HepG2 (cell line): ENCODE measurements at regions not wholly inside any gene's neighbourhood (a gene's known extent, or its start where the extent isn't known, plus 50 kb on each side); places are given as distances from the start of the nearest gene placed in this dataset.
A peak's percentile ranks its signal among the peaks of the same experiment; 100 is the strongest.
"Not testable (repeated sequence)": the region's sequence is repeated elsewhere in the genome, so short reads cannot be mapped to it uniquely, and the experiment has no call there.

Experiments
- ATAC-seq: fragments of 200-7000 bp; cut with Tn5 transposase; 3 replicates; pipeline ENCODE4 v1.9.1; 2020; ENCODE audit warnings: mild to moderate bottlenecking, moderate library complexity
- BruUV-seq: library from RNA; stranded (reverse); fragments of 400-500 nt; replicated peaks from 2 replicates; lab custom pipeline; 2021; lab: Mats Ljungman, UMichigan
- CTCF ChIA-PET: fragments of 300-600 bp; formaldehyde crosslinking; extraction: SDS; loops from one replicate; lab custom pipeline; 2021; ENCODE audit warnings: low total read pairs, inconsistent platforms, low intra/inter-chr PET ratio; lab: Yijun Ruan, JAX
- POLR2A ChIA-PET: fragments of 350-600 bp; sonication (Branson Sonifier 250); formaldehyde crosslinking; loops from one replicate; lab custom pipeline; 2020; ENCODE audit warnings: antibody characterized with exemption, inconsistent platforms; lab: Yijun Ruan, JAX
- DNase-seq: peaks from one replicate; pipeline ENCODE4 v3.0.0-alpha.2; 2015; ENCODE audit warnings: low spot score
- FAIRE-seq: peaks from 3 replicates; lab custom pipeline; 2011; peaks lifted over from hg19 to GRCh38; lab: Jason Lieb, UNC
- H2AFZ ChIP-seq: one replicate; pipeline ENCODE4 v1.6.1; 2011; ENCODE audit warnings: low read length, inconsistent platforms
- H3K27ac ChIP-seq: fragments of 300-600 bp; 3 replicates; pipeline ENCODE4 v1.8.0; 2011; ENCODE audit warnings: mixed run types, mild to moderate bottlenecking, mixed read lengths, low read length, inconsistent platforms; ENCODE audit not compliant: insufficient read depth; ENCODE audit errors: extremely low read length
- H3K27me3 ChIP-seq, 2 experiments: fragments of 200-600 bp in 1 of 2; 2 replicates in 1 of 2; 3 replicates in 1 of 2; pipeline versions ENCODE4 v1.6.0 to v1.8.0; 2011; ENCODE audit warnings: low read length in 2 of 2, mild to moderate bottlenecking in 2 of 2, moderate library complexity in 2 of 2, inconsistent platforms in 1 of 2; ENCODE audit not compliant: insufficient read depth in 2 of 2, control insufficient read depth in 1 of 2
- H3K36me3 ChIP-seq, 2 experiments: fragments of 200-600 bp in 1 of 2; replicated peaks in 1 of 2; 2 replicates in 1 of 2; 3 replicates in 1 of 2; pipeline versions ENCODE4 v1.5.1 to v1.8.0; 2011; ENCODE audit warnings: low read length in 2 of 2, inconsistent platforms in 1 of 2; ENCODE audit not compliant: insufficient read depth in 2 of 2, control insufficient read depth in 1 of 2
- H3K4me1 ChIP-seq: 2 replicates; pipeline ENCODE4 v1.5.1; 2012; ENCODE audit warnings: low read length, inconsistent platforms; ENCODE audit not compliant: insufficient read depth
- H3K4me2 ChIP-seq: 2 replicates; pipeline ENCODE4 v1.6.0; 2011; ENCODE audit warnings: low read depth, low read length, inconsistent platforms
- H3K4me3 ChIP-seq, 3 experiments: fragments of 200-600 bp in 1 of 3; sonication (generic), shearing (Covaris generic) in 1 of 3; replicated peaks in 1 of 3; 2 replicates each; pipeline ENCODE4 v1.5.1; 2011 to 2016; ENCODE audit warnings: low read length in 3 of 3, inconsistent platforms in 2 of 3, low read depth in 2 of 3, mild to moderate bottlenecking in 2 of 3, control low read depth in 1 of 3, mixed read lengths in 1 of 3; ENCODE audit not compliant: insufficient read depth in 1 of 3
- H3K79me2 ChIP-seq: one replicate; pipeline ENCODE4 v1.6.1; 2011; ENCODE audit warnings: low read length, inconsistent platforms; ENCODE audit not compliant: insufficient read depth
- H3K9ac ChIP-seq: 2 replicates; pipeline ENCODE4 v1.6.0; 2011; ENCODE audit warnings: mild to moderate bottlenecking, low read depth, low read length, inconsistent platforms; ENCODE audit not compliant: insufficient read depth
- H3K9me3 ChIP-seq: 2 replicates; pipeline ENCODE4 v1.5.1; 2012; ENCODE audit warnings: mild to moderate bottlenecking, low read length
- H4K20me1 ChIP-seq: 2 replicates; pipeline ENCODE4 v1.6.0; 2011; ENCODE audit warnings: inconsistent platforms, mild to moderate bottlenecking, low read length, moderate library complexity; ENCODE audit not compliant: insufficient read depth
- ARHGAP35 ChIP-seq: sonication (generic); formaldehyde crosslinking; IDR thresholded peaks from 2 replicates; pipeline ENCODE4 v1.9.0; 2022; ENCODE audit warnings: mild to moderate bottlenecking, inconsistent platforms, moderate library complexity, missing genetic modification reagents, borderline replicate concordance
- CEBPG ChIP-seq: IDR thresholded peaks from 2 replicates; pipeline ENCODE4 v1.6.1; 2016
- NR1H2 ChIP-seq: sonication (generic); formaldehyde crosslinking; IDR thresholded peaks from 2 replicates; pipeline ENCODE4 v1.8.1; 2022; ENCODE audit warnings: low read depth, missing genetic modification reagents, borderline replicate concordance
- SETDB1 ChIP-seq: sonication (generic); formaldehyde crosslinking; IDR thresholded peaks from 2 replicates; pipeline ENCODE4 v1.5.1; 2020; ENCODE audit warnings: missing genetic modification reagents, mild to moderate bottlenecking, borderline replicate concordance
- SOX13 ChIP-seq, 3 experiments: fragments of 450-650 bp in 1 of 3; sonication (generic) in 1 of 3; formaldehyde crosslinking in 1 of 3; IDR thresholded peaks in 2 of 3; conservative IDR thresholded peaks in 1 of 3; 2 replicates each; pipeline versions ENCODE4 v1.5.0 to v1.6.1; 2016 to 2020; ENCODE audit warnings: antibody characterized with exemption in 1 of 3, mild to moderate bottlenecking in 1 of 3, missing compliant biosample characterization in 1 of 3, missing genetic modification reagents in 1 of 3, moderate library complexity in 1 of 3
- TCF7 ChIP-seq: sonication (generic); IDR thresholded peaks from 2 replicates; pipeline ENCODE4 v1.6.1; 2016; ENCODE audit warnings: antibody characterized with exemption, low read depth
- ZNF17 ChIP-seq: sonication (generic); formaldehyde crosslinking; IDR thresholded peaks from 2 replicates; pipeline ENCODE4 v1.5.0; 2020; ENCODE audit warnings: mild to moderate bottlenecking, missing genetic modification reagents
- ZNF746 ChIP-seq: sonication (generic); formaldehyde crosslinking; IDR thresholded peaks from 2 replicates; pipeline ENCODE4 v1.8.0; 2022; ENCODE audit warnings: mild to moderate bottlenecking, missing genetic modification reagents
- ZNF850 ChIP-seq: sonication (generic); formaldehyde crosslinking; conservative IDR thresholded peaks from 2 replicates; pipeline ENCODE4 v1.9.0; 2021; ENCODE audit warnings: mild to moderate bottlenecking, missing genetic modification reagents
- WGBS: methylation state at CpG from one replicate; pipeline ENCODE4 v1.1.6; 2017; ENCODE audit warnings: low lambda C conversion rate; 5-methylcytosine and 5-hydroxymethylcytosine counted together
- in situ Hi-C: cut with HindIII; loops from 2 replicates; pipeline ENCODE4 v1.10.0; 2017; ENCODE audit warnings: low pct_unique_long_range_greater_than_20kb; ENCODE audit not compliant: extremely low pct_ligation_motif_present
- intact Hi-C: fragments of 100-400 bp; cut with micrococcal nuclease; formaldehyde crosslinking; loops from one replicate; pipeline ENCODE4 v1.10.0; 2022; ENCODE audit not compliant: unreplicated experiment
- TF ChIP-seq, protein P1 (sequence below): sonication (generic); formaldehyde crosslinking; IDR thresholded peaks from 2 replicates; pipeline ENCODE4 v1.5.0; 2020; ENCODE audit warnings: missing genetic modification reagents

DNA sequence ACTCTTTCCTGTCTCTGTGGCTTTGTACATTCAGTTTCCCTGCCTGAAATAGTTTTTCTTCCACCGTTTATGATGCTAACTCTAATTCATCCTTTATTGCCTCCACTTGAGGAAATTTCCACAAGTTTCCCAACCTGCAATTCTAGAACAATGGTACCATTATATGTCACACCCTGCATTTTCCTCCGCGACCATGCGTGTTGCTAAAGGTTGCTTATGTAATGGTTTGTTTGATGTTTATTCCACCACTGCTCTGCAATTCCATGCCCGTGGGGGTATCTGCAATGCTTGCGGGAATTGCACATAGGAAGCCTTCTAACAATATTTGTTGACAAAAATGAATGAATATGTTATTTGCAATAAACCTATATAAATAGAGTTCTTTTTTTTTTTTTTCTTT lies 69.5 kb upstream of the ST8SIA6 start (continued):
- TF ChIP-seq SETDB1 (no peak), NR1H2 (CRISPR knock-in tag) (no peak), CEBPG (peak; percentile 62), ZNF850 (CRISPR knock-in tag) (no peak), ZNF17 (CRISPR knock-in tag) (no peak), ZNF746 (no peak), SOX13 (IDR thresholded peaks at IDR 0.05) (no peak), SOX13 (CRISPR knock-in tag; conservative IDR thresholded peaks at IDR 0.05 in 1 of 2, IDR thresholded peaks at IDR 0.05 in 1 of 2) (peak in 1 of 2 experiments; percentile 76; a peak in 2 of 4 replicates), TCF7 (peak; percentile 35; the same call in 1 of the 2 replicates)
- TF ChIP-seq, protein P1, sequence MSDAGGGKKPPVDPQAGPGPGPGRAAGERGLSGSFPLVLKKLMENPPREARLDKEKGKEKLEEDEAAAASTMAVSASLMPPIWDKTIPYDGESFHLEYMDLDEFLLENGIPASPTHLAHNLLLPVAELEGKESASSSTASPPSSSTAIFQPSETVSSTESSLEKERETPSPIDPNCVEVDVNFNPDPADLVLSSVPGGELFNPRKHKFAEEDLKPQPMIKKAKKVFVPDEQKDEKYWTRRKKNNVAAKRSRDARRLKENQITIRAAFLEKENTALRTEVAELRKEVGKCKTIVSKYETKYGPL (CRISPR knock-in tag) = peak; percentile 64; the same call in 1 of the 2 replicates

DNA sequence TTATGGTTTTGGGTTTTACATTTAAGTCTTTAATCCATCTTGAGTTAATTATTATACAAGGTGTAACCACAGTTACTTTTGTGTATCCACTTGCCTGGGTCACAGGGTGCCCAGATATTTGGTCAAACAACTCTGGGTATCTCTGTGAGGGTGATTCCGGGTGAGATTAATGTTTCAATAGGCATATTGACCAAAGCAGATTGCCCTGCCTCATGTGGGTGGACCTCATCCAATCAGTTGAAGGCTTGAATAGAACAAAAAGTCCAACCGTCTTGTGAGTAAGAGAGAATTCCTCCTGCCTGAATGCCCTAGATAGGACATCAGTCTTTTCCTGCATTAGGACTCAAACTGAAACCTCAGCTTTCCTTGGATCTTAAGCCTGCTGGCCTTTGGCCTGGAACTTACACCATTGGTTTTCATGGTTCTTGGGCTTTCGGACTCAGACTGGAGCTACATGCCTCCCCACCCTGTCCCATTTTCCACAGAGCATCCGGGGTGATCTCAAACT lies 68.9 kb upstream of the ST8SIA6 start:
- WGBS = 29% methylated on average over 4 of the region's 4 CpGs
- DNase-seq = no peak
- TF ChIP-seq ARHGAP35 = no peak
- TF ChIP-seq, all 625 proteins: peak for 0
- BruUV-seq = no TSS peak
- ATAC-seq (no peak), FAIRE-seq (no peak)
- Histone ChIP-seq H3K4me2 (no peak overlapping the region), H3K36me3 (no peaks in the 10 kb centered on the region), H2AFZ (no peak overlapping the region), H3K9ac (no peak overlapping the region), H3K79me2 (no peaks in the 10 kb centered on the region), H4K20me1 (no peaks in the 10 kb centered on the region), H3K27ac (no peak overlapping the region), H3K9me3 (no peaks in the 10 kb centered on the region), H3K4me3 (no peak overlapping the region), H3K4me1 (peaks cover 13% of the 10 kb centered on the region), H3K27me3 (0 out of 5 replicates have a peak, but pooled peaks cover 0 to 2% of the 10 kb centered on the region in 2 experiments)
- POLR2A ChIA-PET = no interaction called here
- intact Hi-C loops = no loop called here
- in situ Hi-C loops = no loop called here
- CTCF ChIA-PET = no interaction called here

- not testable (repeated sequence) for BruUV-seq
Observed at GRCh38 chr10:17522269-17522668, 67.9 kb upstream of the ST8SIA6 start.

More at GRCh38 chr10:17522269-17522668, 67.9 kb upstream of the ST8SIA6 start:
- intact Hi-C loops, H3K79me2 ChIP-seq, H2AFZ ChIP-seq, in situ Hi-C loops, H4K20me1 ChIP-seq, POLR2A ChIA-PET, H3K36me3 ChIP-seq, CTCF ChIA-PET, H3K27me3 ChIP-seq, H3K4me2 ChIP-seq, H3K9me3 ChIP-seq, H3K27ac ChIP-seq, FAIRE-seq, DNase-seq, H3K9ac ChIP-seq, ATAC-seq, H3K4me3 ChIP-seq: not testable (repeated sequence)
- peaks cover 13% of the 10 kb centered on the region for H3K4me1 ChIP-seq
- WGBS = 45% methylated on average over 2 of the region's 2 CpGs
